ENCODE measurements at regions not wholly inside any gene's neighbourhood (a gene's known extent, or its start where the extent isn't known, plus 50 kb on each side); places are given as distances from the start of the nearest gene placed in this dataset.

GRCh38 chr4:32251926-32252325 lies 1531.8 kb downstream of the PCDH7 start:
- WGBS, 2 donors: 63 to 66% methylated on average over 2 of the region's 2 CpGs
- Histone ChIP-seq H3K36me3 (no peaks in the 10 kb centered on the region), H3K4me3 (no peak overlapping the region), H3K27ac (no peak overlapping the region), H3K27me3 (no peaks in the 10 kb centered on the region), H3K4me1 (no peaks in the 10 kb centered on the region), H3K9me3 (no peaks in the 10 kb centered on the region)
- DNase-seq (no peak), ATAC-seq (no peak)
- intact Hi-C loops (cut with DNase I): no loop called here
- no peak for TF ChIP-seq CTCF (IDR thresholded peaks at IDR 0.05)

- no peak for TF ChIP-seq CTCF (IDR thresholded peaks at IDR 0.05)
- no peak for ATAC-seq
These were observed 1534.0 kb downstream of the PCDH7 start for GRCh38 chr4:32254216-32254615.

GRCh38 chr4:32258986-32259385 lies 1538.8 kb downstream of the PCDH7 start:
- intact Hi-C loops (cut with DNase I): no loop called here
- 64 to 75% methylated on average over 2 of the region's 2 CpGs for WGBS, 2 donors
- Histone ChIP-seq H3K4me3 (no peak overlapping the region), H3K27me3 (no peaks in the 10 kb centered on the region), H3K9me3 (no peaks in the 10 kb centered on the region), H3K27ac (no peak overlapping the region), H3K36me3 (no peaks in the 10 kb centered on the region), H3K4me1 (no peaks in the 10 kb centered on the region)
- TF ChIP-seq CTCF (IDR thresholded peaks at IDR 0.05): no peak
- DNase-seq: no peak
- ATAC-seq: no peak

More at GRCh38 chr4:32254216-32254615, 1534.0 kb downstream of the PCDH7 start:
- Histone ChIP-seq H3K4me3 (no peak overlapping the region), H3K9me3 (no peaks in the 10 kb centered on the region), H3K27me3 (no peaks in the 10 kb centered on the region), H3K36me3 (no peaks in the 10 kb centered on the region), H3K27ac (no peak overlapping the region), H3K4me1 (no peaks in the 10 kb centered on the region)
- WGBS, 2 donors: 56 to 63% methylated on average over 3 of the region's 3 CpGs
- no peak for DNase-seq
- intact Hi-C loops (cut with DNase I): no loop called here

GRCh38 chr4:32261196-32261595 lies 1541.0 kb downstream of the PCDH7 start:
- Histone ChIP-seq H3K27me3 (no peaks in the 10 kb centered on the region), H3K9me3 (no peaks in the 10 kb centered on the region), H3K27ac (no peak overlapping the region), H3K4me3 (no peak overlapping the region), H3K36me3 (no peaks in the 10 kb centered on the region), H3K4me1 (no peaks in the 10 kb centered on the region)
- intact Hi-C loops (cut with DNase I): no loop called here
- DNase-seq (no peak), ATAC-seq (no peak)
- no peak for TF ChIP-seq CTCF (IDR thresholded peaks at IDR 0.05)
- 81 to 88% methylated on average over 9 of the region's 9 CpGs for WGBS, 2 donors

- no peak for DNase-seq
- no peaks in the 10 kb centered on the region for H3K36me3 ChIP-seq
- no peak for TF ChIP-seq CTCF (IDR thresholded peaks at IDR 0.05)
- H3K27me3 ChIP-seq: no peaks in the 10 kb centered on the region
- H3K4me1 ChIP-seq: no peaks in the 10 kb centered on the region
- H3K4me3 ChIP-seq: no peak overlapping the region
- ATAC-seq: no peak
- H3K27ac ChIP-seq: no peak overlapping the region
- 0 to 22% methylated on average over 1 of the region's 1 CpG for WGBS, 2 donors
- intact Hi-C loops (cut with DNase I): no loop called here
- H3K9me3 ChIP-seq: peaks cover 0 to 4% (median 0%) of the 10 kb centered on the region in 11 donors
These were observed 1548.7 kb downstream of the PCDH7 start for GRCh38 chr4:32268863-32269262.
